ENCODE measurements at regions not wholly inside any gene's neighbourhood (a gene's known extent, or its start where the extent isn't known, plus 50 kb on each side); places are given as distances from the start of the nearest gene placed in this dataset.

DNA sequence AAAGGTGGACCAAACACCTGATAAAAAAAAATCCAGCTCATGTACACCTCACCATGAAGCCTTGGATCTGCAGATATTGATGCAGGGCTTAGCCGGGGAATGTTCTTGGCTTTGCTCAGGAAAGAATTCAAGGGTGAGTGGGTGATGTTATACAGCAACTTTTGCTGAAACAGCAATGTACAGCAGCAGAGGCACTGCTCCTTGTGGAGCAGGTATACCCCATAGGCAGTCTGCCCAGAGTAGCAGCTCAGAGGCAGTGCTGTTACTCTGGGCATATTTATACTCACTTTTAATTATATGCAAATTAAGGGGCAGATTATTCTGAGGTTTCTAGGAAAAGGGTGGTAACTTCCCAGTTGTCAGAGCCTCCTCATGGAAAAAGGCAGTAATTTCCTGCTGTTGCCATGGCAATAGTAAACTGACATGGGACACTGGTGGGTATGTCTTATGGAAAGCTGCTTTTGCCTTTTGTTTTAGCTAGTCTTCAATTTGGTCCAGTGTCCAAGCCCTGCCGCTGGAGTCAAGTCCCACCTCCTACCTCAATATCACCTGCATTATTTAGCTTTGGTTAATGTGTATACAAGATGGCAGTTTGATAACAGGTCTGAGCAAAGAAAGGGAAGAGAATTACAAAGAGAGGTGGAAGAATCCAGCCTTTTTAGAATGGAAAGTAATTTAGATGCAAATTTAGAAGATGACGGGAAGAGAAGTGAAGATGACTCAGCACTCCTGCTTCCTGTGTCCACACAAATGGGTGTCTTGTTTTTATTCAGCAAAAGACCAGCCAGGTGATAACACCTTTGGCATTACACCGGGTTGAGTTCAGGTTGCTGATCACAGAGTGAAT, 110.1 kb upstream of the JAG1 start:
- TF ChIP-seq ISL1 (CRISPR knock-in tag; IDR thresholded peaks at IDR 0.05) (no peak), BACH2 (CRISPR knock-in tag; IDR thresholded peaks at IDR 0.05; ENCODE audit: borderline replicate concordance) (no peak), OSR1 (CRISPR knock-in tag; IDR thresholded peaks at IDR 0.05) (no peak), TOX (CRISPR knock-in tag; IDR thresholded peaks at IDR 0.05; ENCODE audit: borderline replicate concordance) (no peak), GLIS3 (CRISPR knock-in tag; IDR thresholded peaks at IDR 0.05) (no peak), ZFP3 (CRISPR knock-in tag; IDR thresholded peaks at IDR 0.05) (no peak), ZNF565 (CRISPR knock-in tag; conservative IDR thresholded peaks at IDR 0.05; ENCODE audit: low read depth) (no peak)
- TF ChIP-seq, protein P1, sequence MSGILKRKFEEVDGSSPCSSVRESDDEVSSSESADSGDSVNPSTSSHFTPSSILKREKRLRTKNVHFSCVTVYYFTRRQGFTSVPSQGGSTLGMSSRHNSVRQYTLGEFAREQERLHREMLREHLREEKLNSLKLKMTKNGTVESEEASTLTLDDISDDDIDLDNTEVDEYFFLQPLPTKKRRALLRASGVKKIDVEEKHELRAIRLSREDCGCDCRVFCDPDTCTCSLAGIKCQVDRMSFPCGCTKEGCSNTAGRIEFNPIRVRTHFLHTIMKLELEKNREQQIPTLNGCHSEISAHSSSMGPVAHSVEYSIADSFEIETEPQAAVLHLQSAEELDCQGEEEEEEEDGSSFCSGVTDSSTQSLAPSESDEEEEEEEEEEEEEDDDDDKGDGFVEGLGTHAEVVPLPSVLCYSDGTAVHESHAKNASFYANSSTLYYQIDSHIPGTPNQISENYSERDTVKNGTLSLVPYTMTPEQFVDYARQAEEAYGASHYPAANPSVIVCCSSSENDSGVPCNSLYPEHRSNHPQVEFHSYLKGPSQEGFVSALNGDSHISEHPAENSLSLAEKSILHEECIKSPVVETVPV (CRISPR knock-in tag; IDR thresholded peaks at IDR 0.05), result no peak
- TF ChIP-seq, protein P2, sequence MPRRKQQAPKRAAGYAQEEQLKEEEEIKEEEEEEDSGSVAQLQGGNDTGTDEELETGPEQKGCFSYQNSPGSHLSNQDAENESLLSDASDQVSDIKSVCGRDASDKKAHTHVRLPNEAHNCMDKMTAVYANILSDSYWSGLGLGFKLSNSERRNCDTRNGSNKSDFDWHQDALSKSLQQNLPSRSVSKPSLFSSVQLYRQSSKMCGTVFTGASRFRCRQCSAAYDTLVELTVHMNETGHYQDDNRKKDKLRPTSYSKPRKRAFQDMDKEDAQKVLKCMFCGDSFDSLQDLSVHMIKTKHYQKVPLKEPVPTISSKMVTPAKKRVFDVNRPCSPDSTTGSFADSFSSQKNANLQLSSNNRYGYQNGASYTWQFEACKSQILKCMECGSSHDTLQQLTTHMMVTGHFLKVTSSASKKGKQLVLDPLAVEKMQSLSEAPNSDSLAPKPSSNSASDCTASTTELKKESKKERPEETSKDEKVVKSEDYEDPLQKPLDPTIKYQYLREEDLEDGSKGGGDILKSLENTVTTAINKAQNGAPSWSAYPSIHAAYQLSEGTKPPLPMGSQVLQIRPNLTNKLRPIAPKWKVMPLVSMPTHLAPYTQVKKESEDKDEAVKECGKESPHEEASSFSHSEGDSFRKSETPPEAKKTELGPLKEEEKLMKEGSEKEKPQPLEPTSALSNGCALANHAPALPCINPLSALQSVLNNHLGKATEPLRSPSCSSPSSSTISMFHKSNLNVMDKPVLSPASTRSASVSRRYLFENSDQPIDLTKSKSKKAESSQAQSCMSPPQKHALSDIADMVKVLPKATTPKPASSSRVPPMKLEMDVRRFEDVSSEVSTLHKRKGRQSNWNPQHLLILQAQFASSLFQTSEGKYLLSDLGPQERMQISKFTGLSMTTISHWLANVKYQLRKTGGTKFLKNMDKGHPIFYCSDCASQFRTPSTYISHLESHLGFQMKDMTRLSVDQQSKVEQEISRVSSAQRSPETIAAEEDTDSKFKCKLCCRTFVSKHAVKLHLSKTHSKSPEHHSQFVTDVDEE (CRISPR knock-in tag; IDR thresholded peaks at IDR 0.05), result no peak
